Fibroblast of the conjunctiva (primary cell): ENCODE measurements at regions not wholly inside any gene's neighbourhood (a gene's known extent, or its start where the extent isn't known, plus 50 kb on each side); places are given as distances from the start of the nearest gene placed in this dataset.

ENCODE experiments used
- DNase-seq: peaks from one replicate; pipeline ENCODE4 v3.0.0-alpha.2; 2010; ENCODE audit warnings: low read depth

GRCh38 chr14:95442016-95442632 is 74.3 kb downstream of the SYNE3 start:
- DNase-seq = no peak

GRCh38 chr14:95440951-95441350 is 75.5 kb downstream of the SYNE3 start:
- DNase-seq = no peak

DNA sequence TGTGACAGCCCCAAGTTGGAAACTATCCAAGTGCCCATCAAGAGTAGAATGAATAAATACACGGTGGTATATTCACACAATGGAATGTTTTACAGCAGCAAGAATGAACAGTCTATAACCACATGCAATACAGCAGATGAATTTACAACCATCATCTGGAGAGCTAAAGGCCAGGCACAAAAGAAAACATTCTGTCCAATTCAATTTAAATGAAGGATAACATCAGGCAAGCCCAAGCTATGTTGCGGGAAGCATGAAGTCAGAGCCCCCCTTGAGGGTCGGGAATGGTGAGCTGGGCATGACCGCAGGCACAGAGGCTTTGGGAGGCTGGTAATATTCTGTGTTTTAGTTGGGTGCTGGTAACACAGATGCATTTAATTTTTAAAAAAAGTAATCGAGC is 76.0 kb downstream of the SYNE3 start:
- DNase-seq = no peak

DNA sequence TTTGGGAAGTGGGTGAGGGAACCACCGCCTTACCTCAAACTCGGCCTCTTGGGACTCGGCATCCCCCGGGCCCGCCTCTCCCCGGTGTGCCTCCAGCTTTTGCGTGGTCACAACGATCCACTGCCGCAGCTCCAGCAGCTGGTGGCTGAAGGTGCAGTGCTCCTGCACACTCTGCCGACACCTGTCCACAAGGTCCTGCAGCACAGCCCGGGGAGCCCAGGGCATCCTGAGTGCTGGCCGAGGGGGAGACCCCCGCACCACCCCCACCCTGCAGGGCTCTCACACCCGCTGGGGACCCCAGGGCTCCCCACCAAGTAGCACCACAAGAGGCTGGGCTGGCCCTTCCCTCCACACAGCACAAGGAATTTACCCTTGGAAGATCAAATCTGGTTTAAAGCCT is 76.6 kb downstream of the SYNE3 start:
- DNase-seq = no peak

DNA sequence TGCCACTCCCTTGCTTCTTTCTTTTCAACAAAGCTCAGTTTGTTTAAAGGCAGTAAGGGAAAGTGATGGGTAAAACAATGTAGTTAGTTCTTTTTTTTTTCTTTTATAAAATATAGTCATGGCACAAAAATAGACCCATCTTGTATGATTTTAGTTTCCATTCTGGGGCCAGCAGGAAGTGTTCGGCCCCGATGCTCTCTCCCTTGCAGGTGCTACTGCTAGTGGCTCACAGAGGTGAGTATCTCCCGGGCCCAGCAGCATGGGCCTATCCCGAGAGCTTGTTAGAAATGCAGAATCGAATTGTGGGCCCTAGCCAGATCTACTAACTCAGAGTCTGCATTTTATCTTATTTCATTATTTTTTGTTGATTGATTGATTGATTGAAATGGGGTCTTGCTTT is 78.7 kb downstream of the SYNE3 start:
- DNase-seq = no peak

- no peak for DNase-seq
These were observed 80.1 kb downstream of the SYNE3 start for GRCh38 chr14:95436354-95436753.

DNA sequence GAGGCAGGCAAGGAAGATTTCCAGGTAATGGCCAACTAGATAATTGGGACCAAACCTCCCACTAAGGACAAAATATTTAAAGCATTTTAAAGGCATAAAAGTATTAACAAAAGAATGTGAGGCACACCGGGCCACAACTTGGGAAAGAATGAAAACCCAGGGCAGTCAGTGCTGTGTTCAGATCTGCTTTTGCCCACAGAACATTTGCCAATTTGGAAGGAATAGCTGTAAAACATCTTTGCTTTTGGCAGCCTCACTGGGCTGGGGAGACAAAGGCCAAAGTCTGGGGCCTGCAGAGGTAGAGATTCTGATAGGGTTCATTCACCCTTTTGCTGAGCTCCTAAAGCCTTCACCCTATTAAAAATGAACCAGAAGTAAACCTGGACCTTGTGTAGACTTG is 82.3 kb downstream of the SYNE3 start:
- DNase-seq = no peak

DNA sequence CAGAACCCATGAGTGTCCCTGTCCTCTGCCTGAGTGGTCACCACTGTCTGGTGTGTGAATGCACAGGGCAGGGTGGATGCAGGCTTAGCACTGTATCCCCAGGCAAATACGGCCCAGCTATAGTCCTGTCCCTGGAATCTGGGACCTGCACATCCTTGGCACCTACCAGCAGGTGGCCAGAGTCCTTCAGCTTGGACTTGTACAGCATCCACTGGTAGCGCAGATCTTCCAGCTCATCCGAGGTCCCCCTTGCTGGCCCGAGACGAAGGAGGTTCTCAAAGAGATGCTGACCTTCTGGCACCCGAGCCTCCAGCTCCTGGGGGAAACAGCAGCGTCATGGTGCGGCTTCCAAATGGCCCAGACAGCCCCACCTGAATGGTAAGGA is 83.4 kb downstream of the SYNE3 start:
- no peak for DNase-seq

DNA sequence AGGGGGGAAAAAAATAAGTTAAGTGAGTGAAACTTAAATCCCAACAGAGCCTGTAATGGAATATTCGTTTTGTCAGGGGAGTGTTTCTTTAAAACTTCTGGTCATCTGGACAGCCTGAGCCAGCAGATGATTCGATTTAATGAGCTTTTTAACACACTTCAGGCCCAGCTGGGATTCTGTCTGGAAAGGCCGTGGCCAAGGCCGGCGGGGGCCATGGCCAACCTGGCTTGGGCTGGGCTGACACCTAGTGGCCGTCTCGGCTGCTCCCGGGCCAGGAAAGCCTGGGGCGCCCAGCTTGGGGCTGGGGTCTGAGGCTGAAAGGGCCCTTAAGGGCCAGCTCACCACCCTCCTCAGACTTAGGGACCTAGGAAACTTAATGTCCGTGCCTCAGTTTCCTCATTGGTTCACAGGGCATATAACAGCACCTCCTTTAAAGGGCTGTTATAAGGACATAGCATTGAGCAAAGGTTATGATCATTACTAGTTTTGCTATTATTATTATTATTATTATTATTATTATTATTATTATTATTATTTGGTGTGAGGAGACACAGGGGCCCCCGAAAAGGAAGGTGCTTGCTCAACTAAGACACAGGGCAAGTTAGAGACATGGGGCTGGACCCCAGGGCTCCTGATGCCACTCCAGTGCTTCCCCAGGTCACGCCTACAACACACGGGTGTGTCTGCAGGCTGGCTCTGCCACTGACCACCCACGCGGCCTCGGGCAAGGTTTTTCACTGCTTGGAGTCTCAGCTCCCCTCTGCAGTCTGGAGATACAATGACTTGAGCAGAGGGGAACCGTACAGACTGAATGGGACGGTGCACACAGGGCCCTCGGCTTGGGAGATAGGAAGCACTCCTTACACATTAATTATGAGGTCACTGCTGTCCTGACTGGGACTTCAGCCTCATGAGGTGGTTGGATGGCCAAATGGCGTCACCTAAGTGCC is 84.0 kb downstream of the SYNE3 start:
- peak; percentile 13 for DNase-seq

DNA sequence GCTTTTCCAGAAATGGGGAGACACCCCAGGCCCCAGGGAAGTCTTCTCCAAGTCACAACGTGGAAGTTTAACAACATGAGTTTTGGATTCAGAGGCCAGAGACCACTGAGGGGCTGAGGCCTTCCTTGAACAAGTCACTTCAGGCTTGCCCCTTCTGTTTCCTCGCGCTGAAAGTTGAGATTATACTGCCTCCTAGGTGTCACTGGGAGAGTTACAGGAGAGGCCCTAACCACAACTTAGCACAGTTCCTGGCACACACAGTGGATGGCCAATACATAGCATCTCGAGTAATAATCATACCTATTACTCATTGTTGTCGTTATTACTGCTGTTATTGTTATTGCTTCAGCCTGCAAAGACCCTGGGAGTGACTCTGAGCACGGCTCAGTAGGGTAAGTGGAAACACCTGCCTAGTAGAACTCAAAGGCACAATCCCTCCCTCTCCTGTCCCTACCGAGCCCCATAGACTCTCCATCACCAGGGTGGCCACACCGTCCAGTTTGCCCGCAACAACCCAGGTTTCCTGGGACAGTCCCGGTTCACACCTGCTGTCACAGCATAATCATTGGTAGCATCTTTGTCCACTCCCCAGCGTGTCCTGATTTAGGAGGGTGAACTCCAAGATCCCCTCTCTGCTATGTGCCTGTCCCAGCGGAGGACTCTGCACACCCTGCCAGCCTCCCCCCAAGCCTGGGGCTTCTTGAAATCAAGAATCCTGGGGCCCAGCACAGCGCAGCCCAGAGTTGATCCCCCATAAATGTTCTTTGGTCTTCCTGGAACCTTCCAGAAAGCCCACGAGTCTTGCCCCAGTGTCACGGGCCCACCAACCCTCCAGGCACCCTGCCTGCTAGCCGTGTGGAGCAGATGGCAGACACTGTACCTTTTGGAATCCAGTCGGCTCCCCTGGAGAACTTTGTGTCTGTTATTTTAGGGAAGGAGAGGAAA is 85.0 kb downstream of the SYNE3 start:
- DNase-seq = peak; percentile 28

GRCh38 chr14:95428557-95428956 is 87.9 kb downstream of the SYNE3 start:
- DNase-seq = no peak

DNA sequence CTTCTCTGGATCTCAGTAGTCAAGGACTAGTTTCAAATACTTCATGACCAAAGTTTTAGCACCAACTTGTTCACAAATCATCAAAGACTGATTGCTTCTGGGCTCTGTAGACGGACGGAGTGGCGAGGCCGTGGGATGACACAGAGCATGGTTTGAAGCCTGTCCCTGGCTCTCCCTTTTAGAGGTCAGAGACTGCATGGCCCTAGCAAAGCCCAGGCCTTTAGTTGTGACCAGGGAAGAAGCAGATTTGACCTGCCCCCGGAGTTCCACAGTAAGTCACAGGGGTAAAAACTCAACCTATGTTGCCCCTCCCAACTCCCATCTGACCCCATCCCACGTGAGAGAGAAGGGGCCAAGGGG is 90.4 kb downstream of the SYNE3 start:
- no peak for DNase-seq

GRCh38 chr14:95425369-95426115 is 90.9 kb downstream of the SYNE3 start:
- DNase-seq = no peak

GRCh38 chr14:95424529-95424928 is 91.9 kb downstream of the SYNE3 start:
- DNase-seq = peak; percentile 39

DNA sequence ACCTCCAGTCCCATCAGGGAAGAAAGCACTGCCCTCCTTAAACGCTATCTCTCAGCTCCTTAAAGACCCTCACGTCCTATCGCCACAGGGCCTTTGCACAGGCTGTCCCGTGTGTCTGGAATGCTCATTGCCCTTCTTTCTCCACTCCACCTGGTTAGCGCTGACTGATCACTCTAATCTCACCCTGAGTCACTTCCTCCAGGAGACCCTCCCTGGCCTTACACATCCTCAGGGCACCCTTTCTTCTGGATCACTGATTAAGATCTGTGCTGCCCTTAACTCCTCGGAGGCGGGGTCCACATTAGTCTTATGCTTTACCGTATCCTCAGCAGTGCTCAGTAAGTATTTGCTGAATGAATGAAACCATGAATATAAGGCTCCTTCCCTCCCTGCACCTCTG is 94.7 kb downstream of the SYNE3 start:
- no peak for DNase-seq

GRCh38 chr14:95420060-95420459 is 96.4 kb downstream of the SYNE3 start:
- no peak for DNase-seq

GRCh38 chr14:95419569-95419968 is 96.9 kb downstream of the SYNE3 start:
- no peak for DNase-seq

- DNase-seq = no peak
These were observed 97.6 kb downstream of the SYNE3 start for GRCh38 chr14:95418858-95419257.

DNA sequence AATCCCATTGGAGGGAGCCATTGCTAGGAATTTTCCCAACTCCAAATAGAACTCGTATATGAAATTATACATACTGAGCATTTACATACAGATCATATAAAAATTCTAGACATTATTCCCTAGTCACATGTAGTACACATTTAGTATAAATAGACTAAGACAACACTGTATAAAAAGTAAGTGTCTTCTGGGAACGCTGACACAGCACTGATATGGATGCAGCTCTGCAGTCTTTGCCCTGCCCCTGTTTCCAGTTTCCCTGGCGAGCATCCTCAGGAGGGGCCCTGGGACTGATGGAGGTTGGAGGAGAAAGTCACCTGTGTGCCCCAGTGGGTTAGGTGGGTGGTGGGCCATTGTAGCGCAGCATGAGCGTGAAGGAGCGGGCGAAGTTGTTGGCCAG is 97.8 kb upstream of the CLMN start:
- no peak for DNase-seq

GRCh38 chr14:95415993-95416392 is 96.3 kb upstream of the CLMN start:
- DNase-seq = no peak

DNA sequence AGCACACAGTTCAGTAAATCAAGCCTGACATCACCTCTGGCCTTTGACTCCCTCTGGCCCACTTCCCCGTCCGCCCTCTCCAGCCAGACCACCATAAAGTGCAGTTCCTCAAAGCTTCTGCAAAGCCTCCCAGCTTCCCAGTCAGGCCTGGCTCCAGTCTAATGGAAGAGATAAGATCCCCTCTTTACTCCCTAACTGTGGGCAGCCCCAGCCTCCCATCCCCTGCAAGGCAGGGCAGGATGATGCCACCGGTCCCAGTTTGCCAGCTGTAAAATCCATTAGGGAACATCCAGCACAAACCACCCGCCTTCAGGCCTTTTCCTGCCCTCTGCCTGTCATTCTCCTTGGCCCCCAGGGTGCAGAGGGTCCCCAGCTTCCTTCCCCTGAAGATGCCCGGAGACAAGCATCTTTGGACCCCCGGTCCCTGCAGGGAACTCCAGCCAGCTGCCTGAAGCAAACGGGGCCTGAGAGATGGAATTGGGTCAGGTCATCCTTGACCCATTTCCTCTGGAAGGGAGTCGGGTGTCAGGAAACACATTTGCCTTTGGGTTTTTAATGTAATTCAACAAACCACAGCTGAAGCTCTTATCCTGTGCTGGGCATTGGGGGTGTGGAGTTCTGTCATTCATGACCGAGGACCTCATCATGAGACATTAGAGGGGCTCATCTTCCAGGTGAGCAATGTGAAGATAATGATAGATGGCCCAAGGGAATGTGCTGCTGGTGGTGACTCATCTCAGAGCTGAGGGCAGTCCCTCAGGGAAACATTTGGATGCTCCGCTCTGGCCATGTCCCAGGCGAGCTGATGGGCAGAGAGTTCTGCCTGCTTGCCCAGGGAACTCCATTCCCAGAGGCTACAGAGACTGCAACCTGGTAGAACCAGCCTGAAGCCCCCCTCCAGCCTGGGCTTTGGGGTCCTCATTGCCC is 93.8 kb upstream of the CLMN start:
- DNase-seq = no peak
